HUES6 (cell line): ENCODE measurements at regions not wholly inside any gene's neighbourhood (a gene's known extent, or its start where the extent isn't known, plus 50 kb on each side); places are given as distances from the start of the nearest gene placed in this dataset.
"Not testable (repeated sequence)": the region's sequence is repeated elsewhere in the genome, so short reads cannot be mapped to it uniquely, and the experiment has no call there.

ENCODE experiments used
- H3K27ac ChIP-seq: 2 replicates; pipeline ENCODE4 v1.7.0; 2013; ENCODE audit warnings: low read depth, mild to moderate bottlenecking, low read length, inconsistent platforms
- H3K27me3 ChIP-seq: 2 replicates; pipeline ENCODE4 v1.6.1; 2013; ENCODE audit warnings: low read length; ENCODE audit not compliant: control insufficient read depth, insufficient read depth
- H3K36me3 ChIP-seq: 2 replicates; pipeline ENCODE4 v1.6.1; 2013; ENCODE audit warnings: low read length; ENCODE audit not compliant: control insufficient read depth, insufficient read depth
- H3K4me1 ChIP-seq: 2 replicates; pipeline ENCODE4 v1.6.1; 2013; ENCODE audit warnings: low read length; ENCODE audit not compliant: control insufficient read depth, insufficient read depth
- H3K4me3 ChIP-seq: 2 replicates; pipeline ENCODE4 v1.5.1; 2013; ENCODE audit warnings: low read depth, low read length
- H3K9ac ChIP-seq: one replicate; pipeline ENCODE4 v1.6.1; 2013; ENCODE audit warnings: mild to moderate bottlenecking, low read length
- H3K9me3 ChIP-seq: 2 replicates; pipeline ENCODE4 v1.6.1; 2013; ENCODE audit warnings: low read depth, low read length; ENCODE audit not compliant: control insufficient read depth, insufficient read depth

DNA sequence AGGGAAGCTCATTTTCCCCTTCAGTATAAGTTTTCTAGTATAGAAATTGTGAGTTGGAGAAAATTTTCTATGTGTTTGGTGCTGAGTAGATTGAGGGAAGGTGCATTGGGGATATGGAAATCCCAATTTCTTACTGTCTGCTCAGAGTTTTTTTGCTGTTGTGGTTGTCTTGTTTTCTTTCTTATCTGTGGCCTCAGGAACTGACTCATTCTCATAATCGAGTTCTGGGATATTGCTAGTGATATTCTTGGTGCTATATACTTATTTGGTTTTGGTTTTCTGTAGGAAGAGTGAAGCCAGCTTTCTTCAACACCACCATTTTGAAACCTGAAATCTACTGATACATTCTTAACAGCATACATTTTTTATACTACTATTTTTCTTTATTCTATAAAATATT is 869.2 kb downstream of the DIPK2A start:
- Histone ChIP-seq H3K36me3 (no peaks in the 10 kb centered on the region), H3K9me3 (peaks cover 11% of the 10 kb centered on the region; the same call in 1 of the 2 replicates), H3K27me3 (no peaks in the 10 kb centered on the region), H3K4me1 (no peaks in the 10 kb centered on the region), H3K9ac (no peak overlapping the region), H3K27ac (no peak overlapping the region), H3K4me3 (no peak overlapping the region)

DNA sequence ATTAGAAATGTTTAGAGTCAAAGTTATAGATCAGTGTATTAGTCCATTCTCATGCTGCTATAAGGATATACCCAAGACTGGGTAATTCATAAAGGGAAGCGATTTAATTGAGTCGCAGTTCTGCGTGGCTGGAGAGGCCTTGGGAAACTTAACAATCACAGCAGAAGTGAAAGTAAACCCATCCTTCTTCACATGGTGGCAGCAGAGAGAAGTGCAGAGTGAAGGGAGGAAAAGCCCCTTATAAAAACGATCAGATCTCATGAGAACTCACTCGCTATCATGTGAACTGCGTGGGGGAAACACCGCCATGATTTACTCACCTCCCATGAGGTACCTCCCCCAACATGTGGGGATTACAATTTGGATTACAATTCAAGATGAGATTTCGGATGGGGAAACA is 871.5 kb downstream of the DIPK2A start:
- H3K4me3 ChIP-seq, result no peak overlapping the region
- H3K9me3 ChIP-seq, result peaks cover 11% of the 10 kb centered on the region; the same call in 1 of the 2 replicates
- no peaks in the 10 kb centered on the region for H3K4me1 ChIP-seq
- H3K27me3 ChIP-seq, result no peaks in the 10 kb centered on the region
- no peaks in the 10 kb centered on the region for H3K36me3 ChIP-seq
- H3K27ac ChIP-seq, result no peak overlapping the region
- no peak overlapping the region for H3K9ac ChIP-seq

DNA sequence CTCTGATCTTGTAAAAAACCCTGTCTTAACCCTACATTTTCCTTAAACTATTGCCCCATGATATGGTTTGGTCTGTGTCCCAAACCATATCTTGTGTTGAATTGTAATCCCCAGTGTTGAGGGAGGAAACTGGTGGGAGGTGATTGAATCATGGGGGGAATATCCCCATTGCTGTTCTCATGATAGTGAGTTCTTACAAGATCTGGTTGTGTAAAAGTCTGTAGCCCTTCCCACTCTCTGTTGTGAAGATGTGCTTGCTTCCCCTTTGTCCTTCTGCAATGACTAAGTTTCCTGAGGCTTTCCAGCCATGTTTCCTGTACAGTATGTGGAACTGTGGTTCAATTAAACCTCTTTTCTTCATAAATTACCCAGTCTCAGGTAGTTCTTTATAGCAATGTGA is 881.4 kb downstream of the DIPK2A start:
- Histone ChIP-seq H3K9me3 (no peaks in the 10 kb centered on the region), H3K9ac (no peak overlapping the region), H3K4me1 (no peaks in the 10 kb centered on the region), H3K27me3 (no peaks in the 10 kb centered on the region), H3K4me3 (no peak overlapping the region), H3K36me3 (no peaks in the 10 kb centered on the region), H3K27ac (no peak overlapping the region)

DNA sequence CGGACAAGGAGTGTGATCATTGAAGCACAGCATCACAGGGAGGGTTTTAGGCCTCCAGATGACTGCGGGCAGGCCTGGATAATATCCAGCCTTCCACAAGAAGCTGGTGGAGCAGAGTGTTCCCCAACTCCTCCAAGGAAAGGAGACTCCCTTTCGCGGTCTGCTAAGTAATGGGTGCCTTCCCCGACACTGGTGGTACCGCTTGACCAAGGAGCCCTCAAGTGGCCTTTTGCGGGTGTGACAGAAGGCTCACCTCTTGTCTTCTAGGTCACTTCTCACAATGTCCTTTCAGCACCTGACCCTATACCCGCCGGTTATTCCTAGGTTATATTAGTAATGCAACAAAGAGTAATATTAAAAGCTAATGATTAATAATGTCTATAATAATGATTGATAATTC is 882.4 kb downstream of the DIPK2A start:
- H3K9ac ChIP-seq, H3K9me3 ChIP-seq, H3K27ac ChIP-seq, H3K27me3 ChIP-seq, H3K4me3 ChIP-seq, H3K36me3 ChIP-seq, H3K4me1 ChIP-seq: not testable (repeated sequence)

DNA sequence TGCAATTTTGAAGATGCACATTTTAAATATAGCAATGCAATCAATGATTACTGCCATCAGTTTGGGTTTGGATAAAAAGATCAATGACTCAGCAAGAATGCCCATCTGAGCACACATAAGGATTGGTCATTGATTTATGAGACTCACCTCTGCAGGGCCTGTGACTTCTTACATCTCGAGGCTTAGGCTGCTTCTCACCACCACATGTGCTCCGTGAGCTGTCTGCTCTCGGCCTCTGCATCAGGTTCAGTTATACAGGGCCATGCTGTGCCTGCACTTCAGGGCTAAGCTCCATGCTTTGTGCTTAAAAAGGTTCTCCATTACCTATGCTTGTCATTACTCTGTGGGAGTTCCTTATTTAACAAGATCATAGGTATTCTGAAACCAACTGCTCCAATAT is 887.5 kb downstream of the DIPK2A start:
- Histone ChIP-seq H3K9me3 (no peaks in the 10 kb centered on the region), H3K27me3 (no peaks in the 10 kb centered on the region), H3K4me1 (no peaks in the 10 kb centered on the region), H3K36me3 (no peaks in the 10 kb centered on the region), H3K9ac (no peak overlapping the region), H3K27ac (no peak overlapping the region), H3K4me3 (no peak overlapping the region)

DNA sequence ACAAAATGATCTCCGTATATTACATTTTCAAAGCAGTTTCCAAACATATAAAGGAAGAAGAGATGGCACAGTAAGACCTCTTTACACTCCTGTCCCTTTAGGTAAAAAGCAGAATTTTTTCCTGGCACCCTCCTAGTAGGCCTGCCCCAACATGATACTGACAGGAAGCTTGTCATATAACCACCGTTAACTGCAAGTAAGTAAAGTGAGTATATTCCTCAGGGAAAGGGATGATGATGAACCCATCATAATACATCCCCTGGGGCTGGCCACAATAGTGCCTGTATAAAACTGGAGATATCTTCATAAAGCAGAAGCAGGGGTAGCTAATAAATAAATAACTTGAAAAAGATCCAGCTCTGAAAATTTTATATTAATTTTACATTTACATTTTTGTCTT is 893.0 kb downstream of the DIPK2A start:
- H3K9me3 ChIP-seq, result no peaks in the 10 kb centered on the region
- H3K36me3 ChIP-seq, result no peaks in the 10 kb centered on the region
- H3K27me3 ChIP-seq, result no peaks in the 10 kb centered on the region
- H3K9ac ChIP-seq, result no peak overlapping the region
- no peak overlapping the region for H3K27ac ChIP-seq
- no peaks in the 10 kb centered on the region for H3K4me1 ChIP-seq
- H3K4me3 ChIP-seq, result no peak overlapping the region

DNA sequence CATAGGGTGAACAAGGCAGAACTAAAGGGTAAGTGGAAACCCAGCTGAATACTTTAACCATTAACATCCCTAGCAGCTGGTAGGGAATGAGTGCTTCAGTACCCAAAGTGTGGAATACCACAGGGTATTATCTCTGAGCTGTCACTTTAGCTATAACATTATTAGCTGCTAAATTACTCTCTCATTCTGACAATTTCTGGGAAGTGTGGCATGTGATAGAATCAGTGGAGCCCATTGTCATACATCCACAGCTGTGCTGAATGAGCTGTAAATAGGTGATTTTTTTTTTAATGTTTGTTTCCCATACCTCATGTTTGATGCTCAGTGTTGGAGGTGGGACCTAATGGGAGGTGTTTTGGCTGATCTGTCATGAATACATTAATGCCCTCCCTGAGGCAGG is 894.3 kb downstream of the DIPK2A start:
- Histone ChIP-seq H3K9ac (no peak overlapping the region), H3K27me3 (no peaks in the 10 kb centered on the region), H3K36me3 (no peaks in the 10 kb centered on the region), H3K27ac (no peak overlapping the region), H3K4me1 (no peaks in the 10 kb centered on the region), H3K4me3 (no peak overlapping the region), H3K9me3 (no peaks in the 10 kb centered on the region)

DNA sequence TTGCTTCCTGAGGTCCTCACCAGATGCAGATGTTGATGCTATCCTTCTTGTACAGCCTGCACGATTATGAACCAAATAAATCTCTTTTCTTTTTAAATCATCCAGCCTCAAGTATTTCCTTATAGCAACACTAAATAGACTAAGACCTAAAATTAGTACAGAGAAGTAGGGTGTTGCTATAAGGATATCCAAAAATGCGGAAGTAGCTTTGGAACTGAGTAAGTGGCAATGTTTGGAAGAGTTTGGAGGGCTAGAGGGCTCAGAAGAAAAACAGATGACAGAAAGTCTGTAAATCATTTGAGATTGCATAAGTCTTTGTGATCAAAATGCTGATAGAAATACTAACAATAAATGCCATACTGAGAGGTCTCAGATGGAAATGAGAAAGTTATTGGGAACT is 894.9 kb downstream of the DIPK2A start:
- H3K27me3 ChIP-seq, result no peaks in the 10 kb centered on the region
- H3K4me1 ChIP-seq, result no peaks in the 10 kb centered on the region
- no peaks in the 10 kb centered on the region for H3K36me3 ChIP-seq
- no peak overlapping the region for H3K9ac ChIP-seq
- no peak overlapping the region for H3K27ac ChIP-seq
- no peak overlapping the region for H3K4me3 ChIP-seq
- no peaks in the 10 kb centered on the region for H3K9me3 ChIP-seq

DNA sequence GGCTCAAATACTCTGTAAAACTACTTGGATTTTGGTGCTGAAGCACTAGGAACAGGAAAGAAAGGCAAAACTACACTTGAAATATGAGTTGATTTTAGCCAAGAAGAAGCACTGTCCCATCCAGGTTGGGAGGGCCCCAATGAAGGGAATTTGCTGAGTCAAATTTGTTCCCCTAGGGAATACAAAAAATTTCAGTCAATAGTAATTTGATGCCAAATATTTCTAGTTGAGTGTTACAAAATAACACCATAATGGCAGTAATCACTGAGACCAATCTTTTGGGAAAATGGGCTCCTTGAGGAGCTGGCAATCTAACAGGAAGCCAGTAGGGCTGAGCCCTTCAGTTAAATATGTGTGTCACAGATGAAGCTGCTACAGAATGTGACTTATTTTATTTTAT is 896.9 kb downstream of the DIPK2A start:
- Histone ChIP-seq H3K4me3 (no peak overlapping the region), H3K9me3 (no peaks in the 10 kb centered on the region), H3K4me1 (no peaks in the 10 kb centered on the region), H3K27ac (no peak overlapping the region), H3K9ac (no peak overlapping the region), H3K36me3 (no peaks in the 10 kb centered on the region), H3K27me3 (no peaks in the 10 kb centered on the region)

DNA sequence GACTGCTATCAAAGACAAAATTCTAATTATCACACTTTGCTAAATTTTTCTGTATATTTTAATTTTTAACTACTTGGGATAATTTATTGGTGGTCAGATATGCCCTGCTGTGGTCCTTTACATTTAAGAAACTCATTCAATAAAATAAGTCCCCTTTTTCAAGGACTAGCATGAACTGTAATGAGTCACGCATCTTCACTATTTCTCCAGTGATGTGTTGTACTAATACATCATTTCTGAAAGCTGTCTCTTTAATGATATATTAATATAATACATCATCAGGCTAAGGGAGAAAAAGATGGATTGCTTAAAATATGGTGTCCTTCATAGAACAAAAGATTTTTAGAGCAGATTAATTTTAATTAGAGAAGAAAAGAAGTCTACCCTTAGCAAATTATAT is 901.4 kb downstream of the DIPK2A start:
- no peak overlapping the region for H3K27ac ChIP-seq
- H3K4me3 ChIP-seq, result no peak overlapping the region
- no peaks in the 10 kb centered on the region for H3K36me3 ChIP-seq
- no peaks in the 10 kb centered on the region for H3K27me3 ChIP-seq
- no peaks in the 10 kb centered on the region for H3K4me1 ChIP-seq
- no peak overlapping the region for H3K9ac ChIP-seq
- H3K9me3 ChIP-seq, result no peaks in the 10 kb centered on the region

DNA sequence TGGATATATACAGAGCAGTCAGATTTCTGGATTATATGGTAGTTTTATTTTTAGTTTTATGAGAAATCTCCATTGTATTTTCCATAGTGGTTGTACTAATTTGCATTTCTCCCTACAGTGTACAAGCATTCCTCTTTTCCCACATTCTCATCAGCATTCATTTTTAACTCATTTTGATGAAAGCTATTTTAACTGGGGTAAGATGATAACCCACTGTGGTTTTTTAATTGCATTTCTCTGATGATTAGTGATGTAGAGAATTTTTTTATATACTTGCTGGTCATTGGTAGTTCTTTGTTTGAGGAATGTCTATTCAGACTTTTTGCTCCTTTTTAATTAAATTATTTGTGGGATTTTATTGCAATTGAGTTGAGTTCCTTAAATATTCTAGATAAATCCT is 903.6 kb downstream of the DIPK2A start:
- Histone ChIP-seq H3K4me1 (no peaks in the 10 kb centered on the region), H3K4me3 (no peak overlapping the region), H3K9me3 (no peaks in the 10 kb centered on the region), H3K36me3 (no peaks in the 10 kb centered on the region), H3K27me3 (no peaks in the 10 kb centered on the region), H3K27ac (no peak overlapping the region), H3K9ac (no peak overlapping the region)

DNA sequence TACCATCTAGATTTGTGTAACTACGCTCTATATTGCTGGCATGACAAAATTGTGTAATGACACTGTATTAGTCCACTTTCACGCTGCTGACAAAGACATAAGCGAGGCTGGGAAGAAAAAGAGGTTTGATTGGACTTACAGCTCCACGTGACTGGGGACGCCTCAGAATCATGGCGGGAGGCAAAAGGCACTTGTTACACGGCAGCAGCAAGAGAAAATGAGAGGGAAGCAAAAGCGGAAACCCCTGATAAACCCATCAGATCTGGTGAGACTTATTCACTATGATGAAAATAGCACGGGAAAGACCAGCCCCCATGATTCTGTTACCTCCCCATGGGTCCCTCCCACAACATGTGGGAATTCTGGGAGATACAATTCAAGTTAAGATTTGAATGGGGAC is 905.7 kb downstream of the DIPK2A start:
- Histone ChIP-seq H3K9me3 (no peaks in the 10 kb centered on the region), H3K4me1 (no peaks in the 10 kb centered on the region), H3K27me3 (no peaks in the 10 kb centered on the region), H3K36me3 (no peaks in the 10 kb centered on the region), H3K4me3 (no peak overlapping the region), H3K9ac (no peak overlapping the region), H3K27ac (no peak overlapping the region)
